Urothelium cell line (cell line): ENCODE measurements at regions not wholly inside any gene's neighbourhood (a gene's known extent, or its start where the extent isn't known, plus 50 kb on each side); places are given as distances from the start of the nearest gene placed in this dataset.
A peak's percentile ranks its signal among the peaks of the same experiment; 100 is the strongest.

ENCODE experiments used
- DNase-seq: peaks from one replicate; pipeline ENCODE4 v3.0.0; 2011; ENCODE audit warnings: low spot score, mixed read lengths
- FAIRE-seq: peaks from 2 replicates; lab custom pipeline; 2011; peaks lifted over from hg19 to GRCh38; lab: Jason Lieb, UNC

DNA sequence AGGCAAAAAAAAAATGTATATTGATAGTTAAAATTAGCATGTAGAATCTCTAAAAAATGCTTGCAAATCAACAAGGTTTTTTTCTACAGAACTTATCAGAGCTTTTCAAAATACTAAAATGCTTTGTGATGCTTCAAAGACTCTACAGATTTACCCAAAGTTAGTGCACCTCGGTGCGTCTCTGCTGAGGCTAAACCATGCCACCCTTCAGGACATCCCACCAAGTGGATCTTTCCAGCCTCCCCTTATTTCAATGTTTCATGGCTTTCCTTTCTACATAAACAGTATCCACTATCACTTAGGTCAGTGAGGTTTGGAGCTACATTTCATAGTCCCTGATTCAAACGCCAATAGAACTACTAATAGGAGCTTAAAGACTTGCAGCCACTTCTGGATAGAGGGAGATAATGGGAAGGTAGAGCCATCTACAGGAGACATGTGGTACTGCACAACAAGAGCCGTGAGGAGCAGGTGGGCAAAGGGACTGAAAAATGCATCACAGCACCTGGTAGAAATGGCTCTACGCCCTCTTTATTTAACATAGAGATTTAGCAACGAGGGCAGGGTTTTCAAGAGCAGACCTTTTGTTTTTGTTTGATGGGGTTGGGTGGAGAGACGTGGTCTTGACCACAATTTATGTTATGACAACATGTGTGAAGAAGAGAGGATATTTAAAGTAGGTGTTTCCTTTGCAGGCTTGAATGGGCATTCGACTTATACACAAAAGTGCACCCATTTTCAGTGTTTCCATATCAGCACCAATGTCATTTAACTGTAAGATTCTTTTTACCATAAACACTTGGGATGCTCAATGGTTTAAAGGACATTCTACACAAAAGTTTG lies 56.1 kb upstream of the SLC35G4 start:
- DNase-seq (peak; percentile 81), FAIRE-seq (no peak)

DNA sequence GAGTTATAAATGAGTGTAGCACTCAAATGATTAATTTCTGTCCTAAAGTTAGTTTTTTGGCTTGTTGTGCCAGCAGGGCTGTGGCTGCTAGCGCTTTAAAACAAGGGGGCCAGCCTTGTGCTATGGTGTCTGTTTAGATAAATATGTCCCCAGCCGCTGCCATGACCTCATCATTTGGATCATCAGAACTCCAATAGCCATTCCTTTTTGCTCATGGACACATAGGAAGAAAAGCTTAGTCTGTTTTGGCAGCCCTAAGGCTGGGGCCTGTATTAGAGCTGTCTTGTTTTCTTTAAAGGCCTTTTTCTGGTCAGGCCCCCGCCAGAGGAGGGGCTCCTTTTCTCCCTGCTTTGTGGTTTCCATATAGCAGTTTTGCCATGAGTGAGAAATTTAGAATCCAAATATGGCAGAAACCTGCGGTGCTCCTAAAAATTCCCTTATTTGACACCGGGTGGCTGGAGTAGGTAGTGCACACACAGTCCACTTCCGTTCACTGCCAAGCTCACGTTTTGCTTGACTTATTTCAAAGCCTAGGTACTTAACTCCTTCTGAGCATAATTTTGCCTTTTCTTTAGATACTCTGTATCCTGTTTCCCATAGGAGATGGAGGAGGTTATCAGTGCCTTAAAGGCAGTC lies 60.4 kb upstream of the SLC35G4 start:
- DNase-seq (no peak), FAIRE-seq (no peak)

DNA sequence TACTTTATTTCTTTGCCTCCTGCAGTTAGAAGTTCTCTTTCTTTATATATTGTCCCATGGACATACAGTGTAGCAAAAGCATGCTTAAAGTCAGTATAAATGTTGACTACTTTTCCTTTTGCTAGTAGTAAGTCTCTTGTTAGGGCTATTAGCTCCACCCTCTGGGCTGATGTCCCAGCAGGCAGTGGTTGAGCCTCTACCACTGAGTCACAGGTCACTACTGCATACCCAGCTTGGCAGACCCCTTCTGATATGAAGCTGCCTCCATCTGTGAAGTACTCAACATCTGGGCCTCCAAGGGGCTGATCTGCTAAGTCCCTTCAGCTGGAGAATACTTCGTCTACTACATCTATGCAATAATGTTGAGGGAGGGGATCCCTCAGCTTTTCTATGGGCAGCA lies 61.0 kb upstream of the SLC35G4 start:
- FAIRE-seq (no peak), DNase-seq (no peak)

DNA sequence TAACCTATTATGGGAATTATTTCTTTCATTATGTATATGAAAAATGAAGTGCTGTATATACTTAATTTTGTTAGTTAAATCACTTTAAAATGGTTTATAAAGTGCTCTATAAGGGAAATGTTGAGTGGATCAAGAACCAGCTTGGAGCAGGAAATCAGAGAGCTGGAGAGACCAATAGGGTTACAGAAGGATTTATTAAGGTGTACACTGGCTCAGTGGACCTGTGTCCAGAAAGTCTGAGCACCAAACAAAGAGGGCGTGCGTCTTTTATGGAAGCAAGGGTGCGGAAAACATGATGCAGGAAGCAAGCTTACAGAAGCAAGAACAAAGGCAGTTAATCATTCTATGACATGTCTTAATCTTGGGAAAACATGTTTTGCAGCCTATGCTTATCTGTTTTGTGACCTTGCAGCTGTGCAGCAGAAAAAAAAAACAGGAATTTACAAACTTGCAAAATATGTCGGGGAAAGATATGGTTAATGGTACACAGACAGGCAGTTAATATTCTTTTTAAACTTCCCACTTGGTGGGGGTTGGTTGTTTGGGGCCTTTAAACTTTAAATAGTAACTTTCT lies 65.2 kb upstream of the SLC35G4 start:
- DNase-seq (no peak), FAIRE-seq (no peak)

DNA sequence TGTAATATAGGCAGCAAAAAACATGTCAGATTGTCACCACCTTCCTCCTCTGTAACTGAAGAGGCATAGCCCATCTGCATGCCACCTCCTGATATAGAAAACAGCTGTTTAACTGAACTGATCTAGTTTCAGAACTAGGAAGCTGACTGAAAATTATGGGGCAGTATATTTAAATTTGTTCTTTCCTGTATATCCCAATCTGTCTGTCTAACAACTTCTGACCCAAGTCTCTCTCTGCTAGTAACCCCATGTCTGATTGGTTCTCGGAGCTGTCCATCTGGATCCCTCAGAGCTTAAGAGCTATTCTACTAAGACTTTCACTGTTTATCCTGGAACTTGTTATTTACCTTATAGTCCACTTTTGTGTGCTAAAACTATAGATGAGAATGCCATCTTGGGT lies 68.2 kb upstream of the SLC35G4 start:
- DNase-seq (no peak), FAIRE-seq (no peak)

DNA sequence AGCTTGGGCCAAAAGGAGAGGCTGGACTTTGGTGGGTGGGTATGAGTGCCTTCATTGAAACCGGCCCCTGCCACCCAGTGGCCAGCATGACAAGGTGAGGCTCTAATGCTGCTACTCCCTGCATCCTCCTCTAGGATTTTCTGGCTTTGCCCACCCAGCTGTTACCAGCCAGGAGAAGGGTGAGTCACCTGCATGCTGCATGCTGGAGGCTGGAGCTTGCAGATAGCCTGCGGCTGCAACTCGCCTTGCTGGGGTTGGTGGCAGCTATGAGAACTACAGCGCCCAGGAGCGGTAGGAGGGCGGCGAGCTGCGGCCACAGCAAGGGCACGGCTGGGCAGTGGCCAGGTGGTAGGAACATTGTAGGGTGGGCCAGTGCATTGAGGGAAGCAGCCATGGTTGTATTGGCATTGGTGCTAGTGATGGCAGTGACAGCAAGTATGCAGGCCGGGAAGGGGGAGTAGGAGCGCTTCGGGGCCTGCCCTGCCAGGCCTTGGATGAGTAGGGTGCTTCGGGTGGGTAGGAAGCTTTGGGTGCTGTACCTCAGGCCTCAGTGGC lies 75.4 kb upstream of the SLC35G4 start:
- FAIRE-seq: peak; percentile 77
- peak; percentile 55 for DNase-seq

DNA sequence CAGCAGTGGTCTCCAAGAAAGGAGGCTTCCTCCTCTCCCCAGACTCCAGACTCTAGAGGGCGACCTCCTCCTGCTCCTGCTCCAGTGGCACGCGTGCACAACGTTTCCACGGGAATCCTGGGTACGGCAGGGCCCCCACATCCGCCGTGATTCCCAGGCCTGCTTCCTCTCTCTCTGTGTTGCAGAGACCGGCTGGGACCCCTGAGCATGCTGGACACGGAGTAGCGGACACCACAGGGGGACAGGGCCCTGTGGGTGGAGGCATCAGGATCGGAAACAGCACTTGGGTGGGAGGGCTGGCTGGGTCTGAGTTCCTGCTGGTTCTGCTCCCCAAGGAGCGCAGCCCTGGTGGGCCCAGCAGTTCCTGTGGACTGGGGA lies 75.9 kb upstream of the SLC35G4 start:
- no peak for FAIRE-seq
- DNase-seq: no peak

DNA sequence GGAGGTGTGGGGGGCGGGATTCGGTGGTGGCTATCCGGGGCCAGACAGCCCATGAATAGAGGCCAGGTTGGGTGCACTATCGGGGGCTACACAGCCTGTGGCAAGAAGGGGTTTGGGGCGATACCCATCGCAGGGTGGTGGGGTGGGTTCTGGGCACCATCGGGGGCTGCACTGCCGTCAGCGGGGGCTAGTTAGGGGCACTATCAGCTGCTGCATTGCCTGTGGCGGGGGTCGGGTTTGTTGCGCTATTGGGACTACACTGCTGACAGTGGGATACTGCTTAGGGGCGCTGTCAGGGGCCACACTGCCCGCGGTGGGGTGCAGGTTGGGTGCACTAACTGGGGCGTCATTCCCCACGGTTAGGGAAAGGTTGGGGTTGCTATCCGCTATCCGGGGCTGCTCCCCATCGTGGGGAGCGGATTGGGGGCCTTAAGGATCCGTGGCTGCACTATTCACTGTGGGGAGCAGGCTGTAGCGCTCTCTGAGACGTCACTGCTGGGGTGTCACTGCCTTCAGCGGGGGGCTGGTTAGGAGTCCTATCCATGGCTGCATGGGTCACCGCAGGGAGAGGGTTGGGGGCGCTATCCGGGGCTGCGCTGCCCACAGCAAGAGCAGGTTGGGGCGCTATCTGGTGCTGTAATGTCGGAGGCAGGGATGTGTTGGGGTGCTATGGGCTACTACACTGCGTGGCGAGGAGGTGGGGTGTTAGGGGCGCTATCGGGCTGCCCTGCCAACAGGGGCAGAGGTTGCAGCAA lies 76.5 kb upstream of the SLC35G4 start:
- no peak for FAIRE-seq
- no peak for DNase-seq

DNA sequence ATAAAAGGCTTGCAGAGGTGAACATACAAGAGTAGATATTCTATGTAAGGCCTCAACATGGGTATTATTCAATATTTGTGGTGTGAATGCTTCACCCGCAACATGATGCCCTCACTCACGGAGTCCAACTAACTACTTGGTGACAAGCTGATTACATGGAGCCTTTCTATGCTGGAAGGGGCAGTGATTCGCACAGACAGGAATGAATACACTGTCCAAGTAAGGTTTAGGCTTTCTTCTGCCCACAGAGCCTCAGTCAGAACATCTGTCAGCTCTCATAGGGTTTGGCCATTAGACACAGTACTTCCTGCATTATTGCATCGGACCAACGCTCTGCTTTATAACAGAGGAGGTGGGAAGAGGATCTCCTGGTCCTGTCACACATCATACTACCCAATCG lies 80.3 kb upstream of the SLC35G4 start:
- DNase-seq (no peak), FAIRE-seq (peak; percentile 58)

DNA sequence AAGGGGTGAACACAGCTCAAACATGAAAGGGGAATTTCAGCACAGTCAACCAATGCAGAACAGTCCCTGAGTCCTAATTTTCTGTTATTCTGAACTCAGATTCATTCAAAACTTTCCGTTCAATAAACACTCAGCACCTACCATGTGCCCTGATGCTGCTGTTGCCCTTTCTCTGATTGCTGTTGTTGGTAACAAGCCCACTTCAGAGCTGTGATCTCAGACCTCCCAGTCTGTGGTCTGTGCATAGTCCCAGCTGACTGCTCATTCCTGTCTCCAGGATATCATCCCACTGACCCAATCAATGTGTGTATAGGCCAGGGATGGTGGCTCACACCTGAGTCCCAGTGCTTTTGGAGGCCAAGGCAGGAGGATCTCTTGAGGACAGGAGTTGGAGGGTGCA lies 82.7 kb upstream of the SLC35G4 start:
- DNase-seq (no peak), FAIRE-seq (peak; percentile 23)

DNA sequence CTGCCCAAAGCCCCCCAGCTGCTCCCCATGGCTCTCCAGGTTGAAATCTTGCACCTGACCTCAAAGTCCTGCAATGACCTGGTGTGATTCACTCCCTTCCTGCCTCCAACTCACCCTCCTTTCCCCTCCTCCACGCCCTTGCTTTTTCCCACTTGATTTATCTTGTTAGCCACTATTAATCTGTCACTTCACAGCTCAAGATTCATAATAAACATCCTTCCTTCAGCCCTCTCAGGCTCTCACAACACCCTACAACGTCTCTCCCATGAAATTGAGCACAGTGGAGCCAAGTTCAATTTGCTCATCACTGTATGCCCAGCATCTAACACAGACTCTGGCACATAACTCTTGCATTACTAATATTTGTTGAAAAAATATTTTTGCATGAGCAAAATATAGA lies 85.6 kb upstream of the SLC35G4 start:
- FAIRE-seq: peak; percentile 42

DNA sequence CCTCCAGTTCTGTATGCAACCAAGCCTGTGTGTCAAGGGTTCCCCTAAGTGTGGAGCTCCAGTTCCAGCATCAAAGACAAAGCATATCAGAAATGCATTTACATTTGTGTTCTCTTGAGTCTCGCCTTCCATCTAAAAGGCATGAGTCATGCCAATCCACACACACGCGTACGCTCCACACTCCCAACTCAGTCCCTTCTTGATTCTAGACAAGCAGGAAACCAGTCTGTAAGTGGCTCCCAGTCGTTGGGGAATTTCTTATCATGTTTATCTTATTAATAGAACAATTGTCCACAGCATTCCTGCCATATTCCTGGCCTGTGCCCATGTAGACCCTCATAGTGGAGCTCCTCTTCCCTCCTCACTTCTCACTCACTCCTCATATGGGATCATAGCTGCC lies 86.4 kb upstream of the SLC35G4 start:
- FAIRE-seq (no peak), DNase-seq (no peak)

More for the DNA sequence above, 85.6 kb upstream of the SLC35G4 start:
- no peak for DNase-seq

DNA sequence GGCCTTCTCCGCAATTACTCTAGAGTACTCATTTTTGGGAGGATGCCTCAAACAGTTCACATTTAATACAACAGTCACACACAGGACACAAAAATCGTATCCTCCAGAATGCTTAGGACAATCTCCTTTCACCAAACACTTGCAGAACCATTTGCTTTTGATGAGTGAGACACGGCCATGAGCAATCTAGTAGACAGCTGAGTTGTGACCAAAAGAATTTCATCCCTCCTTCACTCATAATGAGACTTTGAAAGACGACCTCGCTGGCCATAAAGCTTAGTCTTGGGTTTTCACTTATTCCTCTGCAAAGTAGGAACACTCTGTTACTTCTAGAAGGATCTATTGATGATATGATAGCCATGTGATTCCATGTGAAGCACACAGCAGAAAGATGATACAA lies 87.5 kb upstream of the SLC35G4 start:
- FAIRE-seq (no peak), DNase-seq (no peak)

DNA sequence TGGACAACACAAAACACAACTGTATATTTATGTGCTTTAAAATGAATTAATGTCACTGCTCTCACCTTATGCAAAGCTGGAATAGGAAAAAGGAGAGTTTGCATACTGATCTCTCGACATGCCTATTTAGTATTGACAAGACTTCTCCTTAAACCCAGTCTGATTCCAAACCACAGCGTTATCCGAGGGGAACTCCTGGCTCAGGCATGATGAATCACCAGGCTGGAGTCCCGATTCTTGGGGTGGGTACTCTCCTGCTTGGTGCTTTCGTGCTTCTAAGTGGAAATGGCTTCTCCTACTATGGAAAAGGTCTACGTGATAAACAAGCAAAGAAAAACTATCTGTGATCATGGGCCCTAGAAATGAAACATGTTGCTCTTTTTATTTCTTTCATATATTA lies 88.9 kb upstream of the SLC35G4 start:
- DNase-seq (peak; percentile 46), FAIRE-seq (no peak)

DNA sequence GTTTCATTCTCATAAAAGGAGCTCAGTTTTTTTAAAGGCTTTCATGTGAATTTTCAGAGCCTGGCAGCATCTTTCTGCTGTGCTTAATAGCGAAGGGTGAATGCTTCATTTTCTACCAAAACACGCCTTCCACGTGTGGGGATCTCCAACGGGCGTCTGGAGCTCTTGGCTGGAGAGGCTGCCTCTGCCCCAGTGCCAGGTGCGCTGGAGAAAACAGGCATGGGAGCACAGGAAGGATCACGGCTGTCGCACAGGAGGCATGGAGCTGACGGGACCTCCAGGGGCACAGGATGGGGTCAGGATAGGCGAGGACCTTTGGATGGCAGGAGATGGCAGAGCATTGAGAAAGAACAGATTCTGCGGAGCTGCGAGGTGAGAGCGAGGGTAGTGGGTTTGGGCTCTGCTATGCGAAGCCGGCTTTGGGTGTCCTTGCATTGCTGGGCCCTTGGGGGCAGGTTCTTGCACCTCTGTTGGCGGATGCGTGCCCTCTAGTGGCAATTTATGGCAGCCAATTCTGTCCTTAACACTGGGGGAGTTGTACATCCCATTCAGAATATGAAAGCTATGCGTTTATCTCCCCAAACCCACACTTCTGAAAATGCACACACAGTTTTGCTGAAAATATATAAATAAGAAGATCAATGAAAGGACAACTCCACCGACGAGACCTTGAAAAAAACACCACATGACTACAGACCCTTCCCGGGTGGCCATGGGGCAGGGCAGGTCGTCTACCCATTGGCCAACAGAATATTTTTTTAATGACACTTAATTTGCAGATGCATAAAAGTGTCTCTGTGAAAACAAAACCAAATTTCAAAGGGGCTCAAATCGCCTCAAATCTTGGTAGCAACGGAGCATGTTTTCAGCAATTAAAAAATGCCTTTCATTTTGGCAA lies 90.4 kb upstream of the SLC35G4 start:
- DNase-seq: peak; percentile 87
- peak; percentile 50 for FAIRE-seq

DNA sequence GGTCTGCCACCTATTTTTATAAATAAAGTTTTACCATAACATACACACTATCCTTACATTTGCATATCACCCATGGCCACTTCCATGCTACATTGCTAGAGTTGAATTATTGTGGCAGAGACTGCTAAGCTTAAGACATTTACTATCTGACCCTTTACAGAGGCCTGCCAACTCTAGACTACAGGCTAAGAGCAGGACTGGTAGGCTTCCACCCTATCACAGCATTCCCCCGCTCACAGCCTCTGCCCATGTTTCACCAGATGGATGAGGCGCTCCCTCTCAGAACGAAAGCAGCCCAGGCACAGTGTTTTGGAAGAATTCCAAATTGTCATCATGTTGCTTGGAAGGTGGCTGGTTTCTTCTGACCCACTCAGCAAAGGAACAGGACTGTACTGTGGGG lies 91.7 kb upstream of the SLC35G4 start:
- DNase-seq (no peak), FAIRE-seq (no peak)

DNA sequence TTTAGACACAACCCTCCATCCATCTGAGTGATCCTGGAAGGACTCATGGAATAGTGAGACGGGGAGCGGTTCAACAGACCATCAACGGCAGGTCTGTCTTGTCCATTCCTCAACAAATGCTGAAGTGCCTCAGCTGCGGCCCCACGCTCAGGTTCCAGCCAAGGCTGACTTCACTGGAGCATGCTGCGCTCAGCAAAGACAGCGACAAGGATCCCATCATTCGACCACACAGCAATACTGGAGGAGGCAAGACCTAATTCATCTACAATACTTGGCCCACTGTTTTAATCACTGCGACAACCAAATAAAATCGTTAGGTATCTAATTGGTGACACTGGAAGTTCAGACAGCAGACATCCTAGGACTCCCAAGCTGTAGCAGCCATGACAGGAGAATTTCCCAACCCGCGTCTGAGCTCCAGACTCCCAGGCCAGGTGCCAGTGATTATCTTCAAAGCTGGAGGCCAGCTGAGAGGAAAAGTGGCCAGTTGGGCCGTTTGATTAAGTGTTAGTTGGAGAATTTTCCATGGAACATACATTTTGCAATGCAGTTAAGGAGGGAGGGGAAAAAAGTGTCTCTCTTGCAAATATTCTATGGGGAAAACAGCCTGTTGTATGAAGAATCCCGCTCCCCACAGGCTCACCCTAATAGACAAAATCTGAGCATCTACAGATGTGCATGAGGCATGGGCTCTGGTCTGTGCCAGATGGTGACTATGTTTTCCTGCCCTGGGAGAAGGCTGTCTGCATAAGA lies 92.5 kb upstream of the SLC35G4 start:
- DNase-seq (no peak), FAIRE-seq (no peak)

DNA sequence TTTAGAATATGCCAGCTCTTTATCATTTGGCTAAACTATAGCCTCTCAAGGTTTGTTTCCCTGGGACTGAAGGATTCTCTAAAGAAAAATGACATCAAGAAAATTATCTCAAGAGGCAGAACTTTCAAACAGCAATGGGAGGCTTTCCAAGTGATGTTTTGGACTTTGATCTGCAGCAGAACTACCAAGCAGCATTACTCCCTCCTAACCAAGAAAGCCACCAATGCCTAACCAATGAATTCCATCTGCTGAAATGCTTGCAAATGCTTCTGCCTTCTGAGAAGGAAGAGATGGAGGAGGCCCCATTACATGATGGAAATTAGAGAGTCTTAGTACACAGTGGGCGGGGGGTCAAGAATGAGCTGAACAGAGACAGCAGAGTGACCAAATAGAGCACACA lies 95.1 kb upstream of the SLC35G4 start:
- FAIRE-seq: no peak
- DNase-seq: no peak
